OCI-LY3 (cell line): ENCODE measurements at regions not wholly inside any gene's neighbourhood (a gene's known extent, or its start where the extent isn't known, plus 50 kb on each side); places are given as distances from the start of the nearest gene placed in this dataset.

Experiments
- H2AFZ ChIP-seq: fragments of 200-600, 300-600 bp; shearing (Covaris generic); 2 replicates; pipeline ENCODE4 v1.6.0; 2014; ENCODE audit warnings: antibody characterized with exemption, low read depth, low read length
- H3K27ac ChIP-seq: fragments of 200-600, 300-600 bp; sonication (generic); 2 replicates; pipeline ENCODE4 v1.5.1; 2014; ENCODE audit warnings: mild to moderate bottlenecking, low read length, moderate library complexity, mixed read lengths
- H3K27me3 ChIP-seq: fragments of 200-600, 300-600 bp; sonication (generic); 2 replicates; pipeline ENCODE4 v1.6.1; 2014; ENCODE audit warnings: low read depth, low read length, mixed read lengths
- H3K36me3 ChIP-seq: fragments of 200-600, 300-600 bp; sonication (generic); replicated peaks from 2 replicates; pipeline ENCODE3; 2014; ENCODE audit warnings: low read depth, low read length, mixed read lengths
- H3K4me1 ChIP-seq: fragments of 300-600, 200-600 bp; sonication (generic); 2 replicates; pipeline ENCODE4 v1.6.1; 2014; ENCODE audit warnings: low read length, mixed read lengths
- H3K4me2 ChIP-seq: fragments of 200-600, 300-600 bp; sonication (generic); 2 replicates; pipeline ENCODE4 v1.6.1; 2014; ENCODE audit warnings: low read length, mixed read lengths
- H3K4me3 ChIP-seq: fragments of 300-600, 200-600 bp; sonication (generic); 2 replicates; pipeline ENCODE4 v1.5.1; 2014; ENCODE audit warnings: antibody characterized with exemption, mild to moderate bottlenecking, low read length, moderate library complexity
- H3K79me2 ChIP-seq: fragments of 300-600, 200-600 bp; shearing (Covaris generic); 2 replicates; pipeline ENCODE4 v1.6.1; 2014; ENCODE audit warnings: mild to moderate bottlenecking, low read length, mixed read lengths
- H3K9ac ChIP-seq: fragments of 300-600, 200-600 bp; shearing (Covaris generic); 2 replicates; pipeline ENCODE4 v1.6.0; 2014; ENCODE audit warnings: mild to moderate bottlenecking, low read length, moderate library complexity
- H3K9me3 ChIP-seq: fragments of 200-600, 300-600 bp; shearing (Covaris generic); 2 replicates; pipeline ENCODE4 v1.6.1; 2014; ENCODE audit warnings: low read length, mixed read lengths; ENCODE audit not compliant: insufficient read depth
- H4K20me1 ChIP-seq: fragments of 200-600, 300-600 bp; sonication (generic); 2 replicates; pipeline ENCODE4 v1.6.1; 2016; ENCODE audit warnings: low read length, mixed read lengths; ENCODE audit not compliant: insufficient read depth
- EZH2phosphoT487 ChIP-seq: fragments of 200-600 bp; shearing (Covaris generic); IDR thresholded peaks from 2 replicates; pipeline ENCODE4 v1.6.1; 2018; ENCODE audit warnings: antibody characterized with exemption, mixed run types, low read depth
- TF ChIP-seq, protein P1 (sequence below): fragments of 200-600, 300-600 bp; sonication (generic); IDR thresholded peaks from 2 replicates; pipeline ENCODE4 v1.5.1; 2014; ENCODE audit warnings: antibody characterized with exemption, low read length, low read depth

DNA sequence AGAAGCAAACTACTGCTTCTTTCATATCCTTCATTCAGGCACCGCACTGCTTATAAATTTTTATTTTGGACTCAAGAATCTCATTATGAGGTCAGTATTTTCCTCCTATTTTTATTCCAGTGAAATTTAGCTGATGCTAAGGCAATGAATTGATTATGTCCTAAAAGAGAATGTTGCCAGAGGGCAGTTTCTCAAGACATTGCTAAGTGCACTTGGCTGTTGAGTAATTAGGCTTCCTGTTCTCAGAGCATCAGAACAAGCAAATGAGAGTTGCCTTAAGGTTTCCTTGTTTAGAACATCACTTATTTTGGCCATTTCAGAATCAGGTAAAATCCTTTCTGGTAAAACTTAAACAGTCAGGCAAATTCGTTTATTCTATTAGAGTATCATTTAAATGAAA is 548.6 kb upstream of the ZEB2 start:
- Histone ChIP-seq H3K27ac (no peak overlapping the region), H3K4me2 (no peak overlapping the region), H3K36me3 (no peaks in the 10 kb centered on the region), H4K20me1 (no peaks in the 10 kb centered on the region), H3K9ac (no peak overlapping the region), H3K27me3 (no peaks in the 10 kb centered on the region), H3K79me2 (no peaks in the 10 kb centered on the region), H3K9me3 (no peaks in the 10 kb centered on the region), H3K4me1 (no peaks in the 10 kb centered on the region), H2AFZ (no peak overlapping the region), H3K4me3 (no peak overlapping the region)
- TF ChIP-seq, protein P1, sequence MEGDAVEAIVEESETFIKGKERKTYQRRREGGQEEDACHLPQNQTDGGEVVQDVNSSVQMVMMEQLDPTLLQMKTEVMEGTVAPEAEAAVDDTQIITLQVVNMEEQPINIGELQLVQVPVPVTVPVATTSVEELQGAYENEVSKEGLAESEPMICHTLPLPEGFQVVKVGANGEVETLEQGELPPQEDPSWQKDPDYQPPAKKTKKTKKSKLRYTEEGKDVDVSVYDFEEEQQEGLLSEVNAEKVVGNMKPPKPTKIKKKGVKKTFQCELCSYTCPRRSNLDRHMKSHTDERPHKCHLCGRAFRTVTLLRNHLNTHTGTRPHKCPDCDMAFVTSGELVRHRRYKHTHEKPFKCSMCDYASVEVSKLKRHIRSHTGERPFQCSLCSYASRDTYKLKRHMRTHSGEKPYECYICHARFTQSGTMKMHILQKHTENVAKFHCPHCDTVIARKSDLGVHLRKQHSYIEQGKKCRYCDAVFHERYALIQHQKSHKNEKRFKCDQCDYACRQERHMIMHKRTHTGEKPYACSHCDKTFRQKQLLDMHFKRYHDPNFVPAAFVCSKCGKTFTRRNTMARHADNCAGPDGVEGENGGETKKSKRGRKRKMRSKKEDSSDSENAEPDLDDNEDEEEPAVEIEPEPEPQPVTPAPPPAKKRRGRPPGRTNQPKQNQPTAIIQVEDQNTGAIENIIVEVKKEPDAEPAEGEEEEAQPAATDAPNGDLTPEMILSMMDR: no peak
- no peak for TF ChIP-seq EZH2phosphoT487

DNA sequence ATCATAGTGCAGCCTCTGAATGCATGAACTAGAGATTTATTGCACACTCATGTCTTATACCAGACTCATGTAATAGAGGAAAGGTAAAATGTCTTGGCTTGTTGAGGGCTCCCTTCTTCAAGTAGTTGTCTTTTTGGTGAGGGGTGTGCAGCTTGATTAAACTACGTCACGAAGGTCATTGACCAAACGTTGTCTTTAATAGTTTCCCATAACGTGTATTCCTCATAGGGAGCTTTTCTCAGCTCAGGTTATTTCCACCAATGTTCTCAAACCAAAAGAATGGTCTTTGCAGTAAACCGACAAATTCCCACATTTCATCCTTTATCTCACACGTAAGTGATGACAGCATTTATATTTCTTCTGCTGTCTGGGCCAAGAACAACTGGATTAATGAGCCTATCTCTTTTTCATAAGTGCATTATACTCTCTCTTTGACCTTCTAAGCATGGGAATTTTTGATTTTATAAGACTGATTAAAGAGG is 547.7 kb upstream of the ZEB2 start:
- no peak overlapping the region for H3K4me2 ChIP-seq
- TF ChIP-seq, protein P1: no peak
- no peak for TF ChIP-seq EZH2phosphoT487
- H3K4me1 ChIP-seq: no peaks in the 10 kb centered on the region
- no peaks in the 10 kb centered on the region for H3K36me3 ChIP-seq
- H3K27ac ChIP-seq: no peak overlapping the region
- no peaks in the 10 kb centered on the region for H3K27me3 ChIP-seq
- no peaks in the 10 kb centered on the region for H4K20me1 ChIP-seq
- no peak overlapping the region for H2AFZ ChIP-seq
- no peaks in the 10 kb centered on the region for H3K9me3 ChIP-seq
- no peak overlapping the region for H3K4me3 ChIP-seq
- H3K9ac ChIP-seq: no peak overlapping the region
- H3K79me2 ChIP-seq: no peaks in the 10 kb centered on the region

DNA sequence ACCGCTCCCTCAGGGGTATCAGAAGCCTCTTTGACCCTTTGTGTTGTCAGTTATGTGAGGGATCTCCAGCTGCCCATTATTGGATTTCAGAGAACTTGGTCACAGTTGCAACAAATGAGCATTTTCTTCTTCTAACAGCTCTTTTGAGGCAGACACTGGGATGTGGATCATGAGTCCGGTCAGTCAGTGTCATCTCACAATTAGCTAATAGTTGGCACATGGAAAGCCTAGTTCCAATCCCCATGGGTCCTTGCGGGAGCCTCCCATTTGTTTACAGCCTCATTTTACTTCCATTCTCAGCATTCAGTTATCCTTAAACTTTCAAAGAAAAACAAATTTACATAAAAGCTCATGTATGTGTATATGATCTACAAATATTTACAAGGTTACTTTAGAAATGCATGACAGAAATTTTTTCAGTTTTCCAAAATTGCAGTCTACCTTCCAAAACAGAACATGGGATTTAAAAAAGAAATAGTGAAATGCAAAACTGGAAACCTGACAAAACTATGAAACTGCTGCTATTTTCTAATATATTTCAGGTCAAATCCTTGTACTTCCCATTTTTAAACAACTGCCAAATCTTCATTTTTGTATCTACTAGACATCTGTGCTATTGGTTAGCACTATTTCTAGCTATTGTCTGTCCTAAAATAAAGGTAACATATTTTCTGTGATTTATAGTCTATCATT is 547.1 kb upstream of the ZEB2 start:
- Histone ChIP-seq H3K79me2 (no peaks in the 10 kb centered on the region), H3K27me3 (no peaks in the 10 kb centered on the region), H2AFZ (no peak overlapping the region), H3K9ac (no peak overlapping the region), H3K36me3 (no peaks in the 10 kb centered on the region), H3K9me3 (no peaks in the 10 kb centered on the region), H3K4me3 (no peak overlapping the region), H3K27ac (no peak overlapping the region), H4K20me1 (no peaks in the 10 kb centered on the region), H3K4me2 (no peak overlapping the region), H3K4me1 (no peaks in the 10 kb centered on the region)
- TF ChIP-seq, protein P1: no peak
- TF ChIP-seq EZH2phosphoT487: no peak

DNA sequence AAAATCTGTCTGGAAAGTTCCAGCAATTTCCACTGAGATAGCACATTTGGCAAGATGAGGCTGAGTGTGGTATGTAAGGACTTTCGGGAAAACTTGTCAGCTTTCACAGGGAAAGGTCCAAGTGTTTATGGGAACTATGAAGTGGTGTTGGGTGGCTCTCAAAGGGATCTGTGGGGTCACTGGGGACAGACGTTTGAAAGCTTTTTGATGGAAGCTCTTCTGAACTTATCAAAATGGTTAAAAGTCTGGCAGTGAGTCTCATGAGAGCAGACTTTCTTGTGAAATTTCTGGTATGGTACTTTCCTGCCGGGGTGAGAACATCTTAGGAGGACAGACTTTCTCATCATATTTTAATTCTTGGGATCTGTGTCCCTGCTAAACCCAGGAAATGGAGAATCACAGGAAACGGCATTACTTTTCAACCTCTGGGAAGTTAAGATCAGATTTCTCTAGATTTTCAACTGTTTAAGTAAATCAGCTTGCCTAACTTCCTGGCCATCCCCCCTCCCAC is 546.3 kb upstream of the ZEB2 start:
- H3K27me3 ChIP-seq: no peaks in the 10 kb centered on the region
- H3K4me1 ChIP-seq: no peaks in the 10 kb centered on the region
- no peak overlapping the region for H2AFZ ChIP-seq
- no peaks in the 10 kb centered on the region for H3K36me3 ChIP-seq
- no peak overlapping the region for H3K27ac ChIP-seq
- no peaks in the 10 kb centered on the region for H3K79me2 ChIP-seq
- H3K9me3 ChIP-seq: no peaks in the 10 kb centered on the region
- no peak overlapping the region for H3K9ac ChIP-seq
- H3K4me2 ChIP-seq: no peak overlapping the region
- no peaks in the 10 kb centered on the region for H4K20me1 ChIP-seq
- TF ChIP-seq, protein P1: no peak
- H3K4me3 ChIP-seq: no peak overlapping the region
